ENCODE measurements at regions not wholly inside any gene's neighbourhood (a gene's known extent, or its start where the extent isn't known, plus 50 kb on each side); places are given as distances from the start of the nearest gene placed in this dataset.

DNA sequence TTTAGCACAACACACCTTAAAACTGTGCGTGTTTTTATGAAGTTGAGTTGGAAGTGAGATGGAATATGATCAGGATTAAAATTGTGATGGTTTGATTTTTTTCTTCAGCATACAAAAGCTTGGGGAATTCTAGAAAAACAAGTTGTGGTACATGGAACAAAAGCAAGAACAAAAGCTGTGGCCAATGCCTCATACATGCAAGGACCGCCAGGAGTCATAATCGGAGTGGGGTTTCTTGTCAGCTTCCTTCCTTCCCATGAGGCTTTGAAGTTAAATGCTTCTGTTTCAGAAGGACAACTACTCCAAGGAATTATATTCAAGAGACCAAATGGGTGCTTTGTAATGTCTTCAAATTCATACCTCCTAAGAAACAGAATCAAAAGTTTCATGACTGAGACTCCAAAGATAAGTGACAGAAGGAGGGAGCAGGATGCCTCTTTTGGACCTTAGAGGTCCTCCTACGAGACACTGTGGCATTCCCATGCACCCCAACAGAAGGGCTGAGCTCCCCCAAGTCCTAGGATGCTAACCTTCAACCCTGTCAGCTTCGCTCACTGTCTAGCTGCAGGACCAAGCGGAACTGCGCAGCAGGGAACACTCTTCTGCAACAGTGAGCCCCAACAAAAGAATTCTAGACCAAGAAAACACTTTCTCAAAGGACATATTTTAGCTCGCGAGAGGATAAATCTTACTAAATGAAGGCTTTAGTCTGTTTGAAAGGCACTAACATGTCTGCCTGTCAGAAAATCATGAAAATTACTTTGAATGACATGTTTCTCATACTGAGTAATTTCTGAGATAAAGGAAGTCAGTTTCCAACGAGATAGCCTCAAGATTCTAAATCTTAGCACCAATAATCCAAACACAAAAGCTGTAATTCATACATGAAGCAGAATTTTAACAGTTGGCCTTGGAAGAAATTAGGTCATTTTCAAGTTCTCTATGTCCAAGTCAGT is 108.5 kb upstream of the NHSL1 start:
- no peak for DNase-seq (ENCODE audit: low read depth in 2 of 2)

GRCh38 chr6:138608896-138609295 is 109.6 kb upstream of the NHSL1 start:
- DNase-seq (ENCODE audit: low read depth in 2 of 2) = no peak

DNA sequence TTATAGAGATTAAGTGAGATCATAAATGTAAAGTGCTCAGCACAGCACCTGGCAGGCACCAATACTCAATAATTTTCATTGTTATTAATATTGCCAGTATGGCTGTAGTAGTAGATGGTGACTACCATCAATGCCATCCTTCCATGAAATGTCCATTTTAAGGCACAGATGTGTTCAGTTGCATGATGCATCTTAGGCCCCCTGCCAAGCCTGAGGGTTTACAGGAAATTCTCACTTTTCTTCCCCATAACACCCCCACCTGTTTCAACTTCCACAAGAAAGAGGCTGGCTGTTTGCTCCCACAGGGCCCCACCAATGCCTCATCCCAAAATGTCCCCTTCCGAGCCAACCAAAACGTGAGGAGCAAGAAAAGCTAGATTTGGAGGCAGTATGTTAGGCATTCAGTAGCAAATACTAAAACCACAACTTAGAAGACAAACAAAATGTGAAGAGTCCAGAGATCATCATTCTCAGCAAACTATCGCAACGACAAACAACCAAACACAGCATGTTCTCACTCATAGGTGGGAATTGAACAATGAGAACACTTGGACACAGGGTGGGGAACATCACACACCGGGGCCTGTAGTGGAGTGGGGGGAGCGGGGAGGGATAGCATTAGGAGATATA is 110.6 kb upstream of the NHSL1 start:
- DNase-seq (ENCODE audit: low read depth in 2 of 2) = no peak

GRCh38 chr6:138610816-138611215 is 111.5 kb upstream of the NHSL1 start:
- DNase-seq (ENCODE audit: low read depth in 2 of 2) = no peak

- DNase-seq (ENCODE audit: low read depth in 2 of 2) = no peak
Measured at GRCh38 chr6:138614151-138614550, 114.9 kb upstream of the NHSL1 start.

DNA sequence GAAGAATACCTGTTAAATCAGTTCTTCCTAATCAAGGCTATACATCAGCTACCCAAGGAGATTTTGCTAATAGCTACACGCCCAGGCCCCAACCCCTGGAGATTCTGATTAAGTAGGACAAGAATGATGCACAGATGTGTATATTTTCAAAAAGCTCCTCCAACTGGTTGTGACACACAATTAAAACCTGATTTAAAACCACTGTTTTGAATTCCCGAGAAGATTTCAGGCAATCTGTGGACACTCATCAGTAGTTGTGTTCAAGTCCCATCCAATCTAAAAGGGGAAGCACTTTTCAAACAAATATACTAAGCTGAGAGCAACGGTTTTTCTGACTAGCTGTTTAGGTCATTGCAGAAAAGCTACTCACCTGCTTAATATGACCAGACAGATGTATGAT is 118.9 kb upstream of the NHSL1 start:
- no peak for DNase-seq (ENCODE audit: low read depth in 2 of 2)

GRCh38 chr6:138620630-138621029 is 121.3 kb upstream of the NHSL1 start:
- DNase-seq (ENCODE audit: low read depth in 2 of 2) = no peak

- no peak for DNase-seq (ENCODE audit: low read depth in 2 of 2)
Measured at GRCh38 chr6:138622967-138623366, 123.7 kb upstream of the NHSL1 start.

DNA sequence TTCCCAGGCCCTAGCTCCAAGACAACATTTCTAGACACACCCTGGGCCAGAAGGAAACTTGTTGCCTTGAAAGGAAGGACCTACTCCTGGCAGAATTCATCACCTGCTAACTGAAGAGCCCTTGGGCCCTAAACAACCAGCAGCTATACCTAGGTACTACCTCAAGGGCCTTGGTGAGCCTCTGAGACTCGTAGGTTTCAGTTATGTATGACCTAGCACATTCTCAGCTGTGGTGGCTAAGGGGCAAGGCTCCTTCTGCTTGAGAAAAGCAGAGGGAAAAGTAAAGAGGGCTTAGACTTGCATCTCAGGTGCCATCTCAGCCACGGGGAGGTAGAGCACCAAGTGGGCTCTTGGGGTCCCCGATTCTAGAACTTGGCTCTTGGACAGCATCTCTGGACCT is 132.3 kb upstream of the NHSL1 start:
- DNase-seq (ENCODE audit: low read depth in 2 of 2) = no peak

GRCh38 chr6:138637822-138638221 is 135.7 kb upstream of the CCDC28A start:
- no peak for DNase-seq (ENCODE audit: low read depth in 2 of 2)

DNA sequence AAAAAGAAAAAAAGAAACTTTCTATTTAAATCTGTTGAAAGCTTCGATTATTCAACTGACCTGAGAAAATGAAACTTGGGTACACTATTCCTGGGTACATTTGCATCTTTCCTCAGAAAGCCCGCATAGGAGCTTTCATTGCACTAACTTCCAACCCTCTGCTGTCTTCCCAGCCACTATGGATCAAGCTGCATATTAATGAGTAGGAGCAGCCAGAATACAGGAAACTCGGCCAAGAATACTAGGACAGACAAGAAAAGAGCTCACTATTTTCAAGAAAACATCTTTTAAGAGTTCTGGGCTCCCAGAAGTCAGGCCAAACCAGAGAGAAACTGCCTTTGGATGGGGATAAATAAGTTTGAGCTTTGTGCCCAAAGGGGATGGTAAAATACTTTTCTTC is 135.0 kb upstream of the CCDC28A start:
- no peak for DNase-seq (ENCODE audit: low read depth in 2 of 2)

GRCh38 chr6:138640028-138640427 is 133.5 kb upstream of the CCDC28A start:
- no peak for DNase-seq (ENCODE audit: low read depth in 2 of 2)

DNA sequence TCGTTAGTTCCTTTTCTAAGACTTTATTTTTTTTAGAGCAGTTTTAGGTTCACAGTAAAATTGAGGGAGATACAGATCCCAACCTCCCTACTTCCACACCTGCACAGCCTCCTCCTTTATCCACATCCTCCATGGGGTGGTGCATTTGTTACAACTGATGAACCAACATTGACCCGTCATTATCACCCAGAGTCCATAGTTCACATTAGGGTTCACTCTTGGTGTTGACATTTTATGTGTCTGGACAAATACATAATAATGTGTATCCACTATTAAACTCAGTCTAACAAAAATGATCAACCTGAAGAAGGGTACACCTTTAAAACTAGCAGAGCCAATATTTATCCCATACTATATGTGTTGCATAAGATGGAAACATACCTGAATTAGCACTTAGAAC is 130.4 kb upstream of the CCDC28A start:
- DNase-seq (ENCODE audit: low read depth in 2 of 2) = no peak

DNA sequence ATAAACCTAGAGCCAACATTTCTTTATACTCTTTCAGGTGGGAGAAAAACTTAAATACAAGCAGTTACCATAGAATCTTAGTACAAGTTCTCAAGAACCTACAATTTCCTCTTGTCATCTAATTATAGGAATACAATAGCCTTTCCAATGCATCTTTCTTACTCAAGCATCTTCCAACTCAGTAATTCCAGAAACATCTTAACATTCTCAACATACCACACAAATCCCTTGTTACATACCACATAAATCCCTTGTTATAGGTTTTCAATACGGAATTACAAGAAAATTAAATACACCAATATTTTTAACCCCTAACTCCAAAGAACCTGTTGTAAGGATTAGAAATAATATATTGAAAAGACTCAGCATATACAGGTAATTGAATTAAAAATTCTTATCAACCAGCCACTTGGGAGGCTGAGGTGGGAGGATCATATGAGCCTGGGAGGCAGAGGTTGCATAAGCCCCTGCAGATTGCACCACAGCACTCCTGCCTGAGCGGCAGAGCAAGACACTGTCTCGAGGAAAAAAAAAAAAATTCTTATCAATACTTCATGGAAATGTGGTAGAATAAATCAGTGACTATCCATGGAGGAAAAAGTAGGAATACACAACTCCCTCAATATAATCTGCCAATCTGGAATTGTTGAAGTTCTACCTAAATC is 127.5 kb upstream of the CCDC28A start:
- no peak for DNase-seq (ENCODE audit: low read depth in 2 of 2)

GRCh38 chr6:138647006-138647405 is 126.6 kb upstream of the CCDC28A start:
- DNase-seq (ENCODE audit: low read depth in 2 of 2) = no peak

DNA sequence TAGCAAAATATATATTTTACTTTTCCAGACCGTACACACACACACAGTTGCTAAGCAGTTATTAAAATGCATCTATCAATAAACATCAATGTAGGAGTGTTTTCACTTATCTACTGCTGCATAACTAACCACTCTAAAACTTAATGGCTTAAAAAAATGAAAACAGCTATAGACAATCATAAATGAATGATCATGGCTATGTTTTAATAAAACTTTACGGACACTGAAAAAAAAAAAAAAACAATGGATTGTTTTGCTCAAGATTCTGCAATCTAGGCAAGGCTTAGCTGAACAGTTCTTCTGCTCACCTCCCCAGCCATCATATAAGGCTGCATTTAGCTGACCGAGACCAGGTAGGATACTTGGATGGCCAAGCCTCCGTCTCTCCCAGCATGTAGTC is 125.4 kb upstream of the CCDC28A start:
- no peak for DNase-seq (ENCODE audit: low read depth in 2 of 2)

- no peak for DNase-seq (ENCODE audit: low read depth in 2 of 2)
Measured at GRCh38 chr6:138651491-138651890, 122.1 kb upstream of the CCDC28A start.

DNA sequence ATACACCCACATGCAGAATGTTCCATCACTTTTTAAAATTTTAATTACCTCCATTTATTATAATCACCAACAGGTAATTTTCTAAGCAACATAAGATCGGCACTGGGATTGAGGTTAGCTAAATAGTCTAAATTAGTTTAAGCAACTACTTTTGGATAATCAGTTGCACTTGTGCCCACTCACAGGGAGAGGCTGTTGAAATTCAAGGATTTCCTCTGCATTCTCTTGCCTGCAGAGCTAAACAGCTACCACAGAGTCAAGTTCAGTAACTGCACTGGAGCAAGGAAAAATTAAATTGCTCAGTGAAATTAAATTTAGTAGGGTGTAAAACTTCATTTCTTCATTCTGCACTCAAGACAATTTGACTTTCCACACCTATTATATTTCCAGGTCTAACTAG is 120.7 kb upstream of the CCDC28A start:
- no peak for DNase-seq (ENCODE audit: low read depth in 2 of 2)

DNA sequence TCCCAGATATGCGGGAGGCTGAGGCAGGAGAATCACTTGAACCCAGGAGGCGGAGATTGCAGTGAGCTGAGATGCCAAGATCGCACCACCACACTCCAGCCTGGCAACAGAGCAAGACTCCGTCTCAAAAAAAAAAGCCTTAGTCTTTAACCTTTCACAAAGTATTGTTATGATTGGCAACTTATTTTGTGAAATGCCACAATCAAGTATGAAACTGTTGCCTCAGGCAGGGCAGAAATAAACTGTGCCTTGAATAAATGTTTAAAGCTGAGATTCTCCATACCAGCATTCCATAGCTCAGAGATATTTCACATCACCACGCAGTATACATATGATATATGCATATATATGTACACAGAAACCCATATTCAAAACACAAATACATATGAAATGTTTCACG is 120.1 kb upstream of the CCDC28A start:
- no peak for DNase-seq (ENCODE audit: low read depth in 2 of 2)

DNA sequence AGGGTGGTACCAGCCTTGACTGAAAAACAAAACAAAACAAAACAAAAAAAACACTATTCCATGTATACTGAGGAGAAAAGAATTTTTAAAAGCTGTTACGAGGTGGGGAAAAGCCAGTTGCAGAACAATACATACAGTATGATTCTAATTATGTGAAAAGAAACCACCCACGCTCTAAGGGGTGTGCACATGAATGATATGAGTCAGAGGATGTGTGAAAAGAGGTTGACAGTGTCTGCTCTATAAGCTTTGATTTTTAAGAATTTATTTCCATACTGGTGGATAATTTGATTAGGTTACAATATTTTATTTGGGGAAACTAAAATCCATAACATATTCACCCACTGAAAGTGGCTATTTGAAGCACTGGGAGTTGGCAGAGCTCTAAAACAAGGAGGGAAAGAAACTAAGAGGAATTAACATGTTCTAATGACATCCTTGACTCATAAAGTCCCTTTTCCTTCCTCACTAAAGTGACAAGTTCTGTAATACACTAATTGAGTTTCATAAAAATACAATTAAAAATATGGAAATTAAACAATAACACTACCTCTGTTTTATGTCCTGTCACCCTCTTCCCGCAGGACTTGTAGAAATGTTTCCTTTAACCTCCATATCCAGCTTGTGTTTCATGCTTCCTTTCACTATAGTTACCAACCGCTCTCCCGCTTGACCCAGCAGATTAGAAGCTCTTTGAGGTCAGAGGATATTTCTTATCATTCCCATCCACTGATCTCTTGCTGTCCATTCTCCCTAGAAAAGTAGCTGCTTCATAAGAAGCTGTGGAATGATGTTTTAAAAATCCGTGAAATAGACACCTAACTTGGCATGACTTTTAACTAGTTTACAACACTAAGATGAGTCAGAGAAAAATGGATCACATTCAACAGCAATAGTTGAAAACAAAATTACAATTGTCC is 118.6 kb upstream of the CCDC28A start:
- no peak for DNase-seq (ENCODE audit: low read depth in 2 of 2)

DNA sequence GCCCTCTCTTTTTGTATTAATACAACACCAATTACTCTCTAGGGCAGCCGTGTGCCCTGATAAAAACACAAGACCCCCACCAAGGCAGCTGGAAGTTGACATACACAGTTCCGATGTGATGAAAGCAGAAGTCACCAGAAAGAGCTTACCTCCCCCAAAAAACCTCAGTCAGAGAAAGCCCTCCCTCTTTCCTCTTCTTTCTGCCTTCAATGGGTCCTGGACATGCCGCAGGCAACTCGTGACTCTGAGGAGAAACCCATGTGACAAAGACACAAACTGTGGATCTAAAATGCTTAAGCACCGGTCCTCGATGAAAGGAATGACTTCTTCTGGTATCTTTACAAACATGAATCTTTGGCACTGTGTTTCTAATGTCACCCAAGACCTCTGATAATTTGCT is 117.7 kb upstream of the CCDC28A start:
- no peak for DNase-seq (ENCODE audit: low read depth in 2 of 2)

Data from stimulated activated CD4-positive, alpha-beta T cell treated with anti-CD3 and anti-CD28 coated beads, Interleukin-1b, Interleukin-23, amount 100 ng/mL, for 4 hours (primary cell).